ENCODE measurements at regions not wholly inside any gene's neighbourhood (a gene's known extent, or its start where the extent isn't known, plus 50 kb on each side); places are given as distances from the start of the nearest gene placed in this dataset.

DNA sequence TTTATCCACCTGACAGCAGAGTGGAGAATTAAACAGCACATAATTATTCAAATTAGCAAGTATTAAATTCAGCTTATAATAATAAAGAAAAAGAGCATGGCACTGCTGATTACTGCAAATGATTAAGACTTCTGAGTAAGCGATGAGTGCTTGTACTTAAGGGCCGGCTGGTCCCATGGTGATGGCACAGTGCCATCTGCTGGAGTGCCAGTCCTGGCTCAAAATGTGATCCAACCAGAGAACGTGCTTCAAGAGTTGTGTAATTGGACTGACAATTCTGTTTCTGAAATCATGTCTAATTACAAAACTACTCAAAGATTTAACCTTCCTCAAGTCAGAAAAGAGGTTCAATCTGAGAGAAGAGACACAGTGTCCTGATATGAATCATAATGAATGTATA lies 181.6 kb upstream of the RGS17 start:
- Histone ChIP-seq H3K4me3 (no peak overlapping the region), H3K9me3 (replicated peaks; ENCODE audit: control insufficient read depth, insufficient read depth, low read depth, low read length) (no peaks in the 10 kb centered on the region; the same call in 1 of the 2 replicates), H3K79me2 (ENCODE audit: control insufficient read depth, insufficient read depth, low read length) (no peaks in the 10 kb centered on the region), H3K27me3 (ENCODE audit: control insufficient read depth in 2 of 2, insufficient read depth in 2 of 2, low read length in 2 of 2) (no peaks in the 10 kb centered on the region), H2AFZ (ENCODE audit: low read depth, low read length) (no peak overlapping the region), H3K4me2 (ENCODE audit: insufficient read depth, low read length) (no peak overlapping the region), H3K9me1 (ENCODE audit: control insufficient read depth, insufficient read depth, low read length) (no peaks in the 10 kb centered on the region), H4K20me1 (replicated peaks; ENCODE audit: control insufficient read depth, insufficient read depth, low read length) (no peaks in the 10 kb centered on the region), H3K9ac (ENCODE audit: insufficient read depth in 1 of 2, low read depth in 2 of 2, low read length in 2 of 2) (no peak overlapping the region), H3K36me3 (ENCODE audit: control insufficient read depth, insufficient read depth, low read length) (no peaks in the 10 kb centered on the region), H3K27ac (ENCODE audit: extremely low read depth, low read depth, low read length) (no peak overlapping the region), H3K4me1 (replicated peaks in 1 of 2; ENCODE audit: control insufficient read depth in 2 of 2, insufficient read depth in 2 of 2, low read length in 2 of 2) (no peaks in the 10 kb centered on the region)
- in situ Hi-C loops (cut with MboI) (no loop called here), intact Hi-C loops (cut with micrococcal nuclease) (no loop called here)
- POLR2A ChIA-PET: no interaction called here
- DNase-seq (ENCODE audit: extremely low read depth in 1 of 4, low spot score in 3 of 4) (peak in 1 of 4 experiments; percentile 4), FAIRE-seq (no peak), ATAC-seq (no peak)
- WGBS (ENCODE audit: insufficient coverage, low coverage, missing lambda C conversion rate): 11% methylated on average over 3 of the region's 3 CpGs
- no TSS peak for BruUV-seq (replicated peaks)
- TF ChIP-seq, protein P1, sequence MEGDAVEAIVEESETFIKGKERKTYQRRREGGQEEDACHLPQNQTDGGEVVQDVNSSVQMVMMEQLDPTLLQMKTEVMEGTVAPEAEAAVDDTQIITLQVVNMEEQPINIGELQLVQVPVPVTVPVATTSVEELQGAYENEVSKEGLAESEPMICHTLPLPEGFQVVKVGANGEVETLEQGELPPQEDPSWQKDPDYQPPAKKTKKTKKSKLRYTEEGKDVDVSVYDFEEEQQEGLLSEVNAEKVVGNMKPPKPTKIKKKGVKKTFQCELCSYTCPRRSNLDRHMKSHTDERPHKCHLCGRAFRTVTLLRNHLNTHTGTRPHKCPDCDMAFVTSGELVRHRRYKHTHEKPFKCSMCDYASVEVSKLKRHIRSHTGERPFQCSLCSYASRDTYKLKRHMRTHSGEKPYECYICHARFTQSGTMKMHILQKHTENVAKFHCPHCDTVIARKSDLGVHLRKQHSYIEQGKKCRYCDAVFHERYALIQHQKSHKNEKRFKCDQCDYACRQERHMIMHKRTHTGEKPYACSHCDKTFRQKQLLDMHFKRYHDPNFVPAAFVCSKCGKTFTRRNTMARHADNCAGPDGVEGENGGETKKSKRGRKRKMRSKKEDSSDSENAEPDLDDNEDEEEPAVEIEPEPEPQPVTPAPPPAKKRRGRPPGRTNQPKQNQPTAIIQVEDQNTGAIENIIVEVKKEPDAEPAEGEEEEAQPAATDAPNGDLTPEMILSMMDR (IDR thresholded peaks at IDR 0.05 in 2 of 3, conservative IDR thresholded peaks at IDR 0.05 in 1 of 3; ENCODE audit: insufficient read depth in 2 of 3, low read depth in 1 of 3, low read length in 3 of 3): 0 out of 6 replicates have a peak, but pooled peaks of 1 of the 3 experiments have one; percentile 13
- TF ChIP-seq SOX6 (IDR thresholded peaks at IDR 0.05): no peak
- CTCF ChIA-PET (ENCODE audit: low intra/inter-chr PET ratio): no interaction called here

DNA sequence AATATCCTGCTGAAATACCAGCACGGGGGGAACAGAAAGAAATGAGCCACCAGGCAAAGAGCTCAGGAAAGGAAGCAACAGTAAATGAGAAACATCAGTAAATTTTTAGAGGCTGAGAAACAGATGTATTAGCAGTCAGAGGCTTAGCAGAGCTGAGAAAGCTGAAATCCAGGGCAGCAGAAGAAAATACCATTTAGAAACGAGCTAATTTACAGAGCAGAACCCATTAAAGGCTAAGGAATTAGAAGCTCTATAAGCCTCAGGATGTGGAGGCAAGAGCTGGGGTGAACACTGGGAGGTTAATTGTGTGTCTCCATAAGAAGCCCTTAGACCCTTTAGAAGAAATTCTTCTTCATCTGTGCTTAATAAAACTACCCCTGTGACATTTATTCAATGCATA lies 178.6 kb upstream of the RGS17 start:
- H3K4me2 ChIP-seq (ENCODE audit: insufficient read depth, low read length): no peak overlapping the region
- no peaks in the 10 kb centered on the region for H3K27me3 ChIP-seq (ENCODE audit: control insufficient read depth in 2 of 2, insufficient read depth in 2 of 2, low read length in 2 of 2)
- no peaks in the 10 kb centered on the region for H3K79me2 ChIP-seq (ENCODE audit: control insufficient read depth, insufficient read depth, low read length)
- BruUV-seq (replicated peaks): no TSS peak
- no peaks in the 10 kb centered on the region for H3K9me1 ChIP-seq (ENCODE audit: control insufficient read depth, insufficient read depth, low read length)
- no peaks in the 10 kb centered on the region for H4K20me1 ChIP-seq (replicated peaks; ENCODE audit: control insufficient read depth, insufficient read depth, low read length)
- DNase-seq (ENCODE audit: extremely low read depth in 1 of 4, low spot score in 3 of 4): no peak
- no peak overlapping the region for H3K27ac ChIP-seq (ENCODE audit: extremely low read depth, low read depth, low read length)
- H3K9ac ChIP-seq (ENCODE audit: insufficient read depth in 1 of 2, low read depth in 2 of 2, low read length in 2 of 2): no peak overlapping the region
- H2AFZ ChIP-seq (ENCODE audit: low read depth, low read length): no peak overlapping the region
- intact Hi-C loops (cut with micrococcal nuclease): no loop called here
- H3K36me3 ChIP-seq (ENCODE audit: control insufficient read depth, insufficient read depth, low read length): no peaks in the 10 kb centered on the region
- WGBS (ENCODE audit: insufficient coverage, low coverage, missing lambda C conversion rate): 0% methylated on average over 2 of the region's 2 CpGs
- ATAC-seq: no peak
- in situ Hi-C loops (cut with MboI): no loop called here
- no peak overlapping the region for H3K4me3 ChIP-seq
- no peaks in the 10 kb centered on the region for H3K4me1 ChIP-seq (replicated peaks in 1 of 2; ENCODE audit: control insufficient read depth in 2 of 2, insufficient read depth in 2 of 2, low read length in 2 of 2)
- H3K9me3 ChIP-seq (replicated peaks; ENCODE audit: control insufficient read depth, insufficient read depth, low read depth, low read length): no peaks in the 10 kb centered on the region; the same call in 1 of the 2 replicates
- ChIA-PET CTCF (ENCODE audit: low intra/inter-chr PET ratio) (no interaction called here), POLR2A (no interaction called here)
- no peak for FAIRE-seq
- TF ChIP-seq, protein P2, sequence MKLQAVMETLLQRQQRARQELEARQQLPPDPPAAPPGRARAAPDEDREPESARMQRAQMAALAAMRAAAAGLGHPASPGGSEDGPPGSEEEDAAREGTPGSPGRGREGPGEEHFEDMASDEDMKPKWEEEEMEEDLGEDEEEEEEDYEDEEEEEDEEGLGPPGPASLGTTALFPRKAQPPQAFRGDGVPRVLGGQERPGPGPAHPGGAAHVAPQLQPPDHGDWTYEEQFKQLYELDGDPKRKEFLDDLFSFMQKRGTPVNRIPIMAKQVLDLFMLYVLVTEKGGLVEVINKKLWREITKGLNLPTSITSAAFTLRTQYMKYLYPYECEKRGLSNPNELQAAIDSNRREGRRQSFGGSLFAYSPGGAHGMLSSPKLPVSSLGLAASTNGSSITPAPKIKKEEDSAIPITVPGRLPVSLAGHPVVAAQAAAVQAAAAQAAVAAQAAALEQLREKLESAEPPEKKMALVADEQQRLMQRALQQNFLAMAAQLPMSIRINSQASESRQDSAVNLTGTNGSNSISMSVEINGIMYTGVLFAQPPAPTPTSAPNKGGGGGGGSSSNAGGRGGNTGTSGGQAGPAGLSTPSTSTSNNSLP (IDR thresholded peaks at IDR 0.05; ENCODE audit: borderline replicate concordance, low read depth, low read length): no peak
- TF ChIP-seq GABPA (tag; conservative IDR thresholded peaks at IDR 0.05; ENCODE audit: low read depth) (no peak), EZH2 (IDR thresholded peaks at IDR 0.05; ENCODE audit: borderline replicate concordance, low read depth, low read length) (no peak), ZNF830 (CRISPR knock-in tag; IDR thresholded peaks at IDR 0.05) (no peak)
- TF ChIP-seq, protein P3, sequence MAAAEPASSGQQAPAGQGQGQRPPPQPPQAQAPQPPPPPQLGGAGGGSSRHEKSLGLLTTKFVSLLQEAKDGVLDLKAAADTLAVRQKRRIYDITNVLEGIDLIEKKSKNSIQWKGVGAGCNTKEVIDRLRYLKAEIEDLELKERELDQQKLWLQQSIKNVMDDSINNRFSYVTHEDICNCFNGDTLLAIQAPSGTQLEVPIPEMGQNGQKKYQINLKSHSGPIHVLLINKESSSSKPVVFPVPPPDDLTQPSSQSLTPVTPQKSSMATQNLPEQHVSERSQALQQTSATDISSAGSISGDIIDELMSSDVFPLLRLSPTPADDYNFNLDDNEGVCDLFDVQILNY (CRISPR knock-in tag; IDR thresholded peaks at IDR 0.05): no peak
